ENCODE measurements at regions not wholly inside any gene's neighbourhood (a gene's known extent, or its start where the extent isn't known, plus 50 kb on each side); places are given as distances from the start of the nearest gene placed in this dataset.

GRCh38 chr1:5692664-5693063 is 299.6 kb downstream of the NPHP4 start:
- no peak for TF ChIP-seq CTCF (IDR thresholded peaks at IDR 0.05)
- no peak for TF ChIP-seq POLR2A (IDR thresholded peaks at IDR 0.05)

Data from lower leg skin (tissue), 3 donors.